GM12875 (cell line): ENCODE measurements at regions not wholly inside any gene's neighbourhood (a gene's known extent, or its start where the extent isn't known, plus 50 kb on each side); places are given as distances from the start of the nearest gene placed in this dataset.
"Not testable (repeated sequence)": the region's sequence is repeated elsewhere in the genome, so short reads cannot be mapped to it uniquely, and the experiment has no call there.

Source experiments
- H3K4me3 ChIP-seq: one replicate; pipeline ENCODE4 v1.5.1; 2011; ENCODE audit warnings: low read depth, low read length, control low read depth
- CTCF ChIP-seq: IDR thresholded peaks from 2 replicates; pipeline ENCODE4 v1.5.1; 2011; ENCODE audit warnings: low read depth, mild to moderate bottlenecking, control low read depth, inconsistent platforms, low read length, moderate library complexity, borderline replicate concordance; ENCODE audit not compliant: insufficient read depth

- no peak for TF ChIP-seq CTCF
- H3K4me3 ChIP-seq, result no peak overlapping the region
These were observed 1339.4 kb downstream of the GRIK2 start for GRCh38 chr6:102732898-102733297.

GRCh38 chr6:102722086-102722485 lies 1328.6 kb downstream of the GRIK2 start:
- not testable (repeated sequence) for H3K4me3 ChIP-seq

GRCh38 chr6:102717737-102718456 lies 1324.4 kb downstream of the GRIK2 start:
- no peak for TF ChIP-seq CTCF
- no peak overlapping the region for H3K4me3 ChIP-seq

GRCh38 chr6:102717252-102717651 lies 1323.7 kb downstream of the GRIK2 start:
- no peak overlapping the region for H3K4me3 ChIP-seq
- TF ChIP-seq CTCF, result no peak

GRCh38 chr6:102701019-102701418 lies 1307.5 kb downstream of the GRIK2 start:
- no peak overlapping the region for H3K4me3 ChIP-seq
- TF ChIP-seq CTCF, result no peak

GRCh38 chr6:102686461-102686860 lies 1293.0 kb downstream of the GRIK2 start:
- TF ChIP-seq CTCF, result no peak
- H3K4me3 ChIP-seq, result no peak overlapping the region

- TF ChIP-seq CTCF, result no peak
- no peak overlapping the region for H3K4me3 ChIP-seq
These were observed 1286.9 kb downstream of the GRIK2 start for GRCh38 chr6:102680413-102680812.
